Vagina (tissue), 2 donors: ENCODE measurements at regions not wholly inside any gene's neighbourhood (a gene's known extent, or its start where the extent isn't known, plus 50 kb on each side); places are given as distances from the start of the nearest gene placed in this dataset.
A peak's percentile ranks its signal among the peaks of the same experiment; 100 is the strongest.

Experiments used
- DNase-seq, 2 donors: peaks; one replicate each; pipeline ENCODE4 v3.0.0-alpha.2; 2017; ENCODE audit errors: extremely low spot score in 2 of 2
- H3K27ac ChIP-seq: fragments of 200-600 bp; sonication (generic); one replicate; pipeline ENCODE4 v1.5.1; 2019
- H3K27me3 ChIP-seq: fragments of 200-600 bp; sonication (generic); one replicate; pipeline ENCODE4 v1.5.1; 2019
- H3K36me3 ChIP-seq, 2 donors: fragments of 200-600 bp; sonication (generic); one replicate each; pipeline ENCODE4 v1.5.1; 2017 to 2019
- H3K4me1 ChIP-seq: fragments of 200-600 bp; sonication (generic); one replicate; pipeline ENCODE4 v1.5.1; 2019
- H3K4me3 ChIP-seq, 2 donors: fragments of 200-600 bp; sonication (generic); 1 replicate in 1 of 2; 2 replicates in 1 of 2; pipeline ENCODE4 v1.5.1; 2016 to 2019
- H3K9me3 ChIP-seq: fragments of 200-600 bp; sonication (generic); one replicate; pipeline ENCODE4 v1.5.1; 2019
- POLR2A ChIP-seq, 2 donors: fragments of 450-650 bp; IDR thresholded peaks; one replicate each; pipeline ENCODE4 v1.6.1; 2017; ENCODE audit warnings: antibody characterized with exemption in 2 of 2, mild to moderate bottlenecking in 2 of 2, moderate library complexity in 2 of 2
- POLR2AphosphoS5 ChIP-seq, 2 donors: sonication (generic); formaldehyde crosslinking; IDR thresholded peaks; one replicate each; pipeline ENCODE4 v1.9.0; 2017; ENCODE audit warnings: antibody characterized with exemption in 2 of 2, mild to moderate bottlenecking in 2 of 2, low read depth in 1 of 2; ENCODE audit not compliant: insufficient read depth in 1 of 2
- intact Hi-C: fragments of 100-400 bp; cut with DNase I; formaldehyde crosslinking; loops from one replicate; pipeline ENCODE4 v1.15.1; 2023
- TF ChIP-seq, protein P1 (sequence below), 3 experiments: fragments of 450-650 bp in 2 of 3; fragments of 200-600 bp in 1 of 3; sonication (generic) in 1 of 3; IDR thresholded peaks; one replicate each; pipeline ENCODE4 v1.5.1; 2017 to 2019; ENCODE audit warnings: antibody characterized with exemption in 3 of 3, mild to moderate bottlenecking in 2 of 3, moderate library complexity in 2 of 3

DNA sequence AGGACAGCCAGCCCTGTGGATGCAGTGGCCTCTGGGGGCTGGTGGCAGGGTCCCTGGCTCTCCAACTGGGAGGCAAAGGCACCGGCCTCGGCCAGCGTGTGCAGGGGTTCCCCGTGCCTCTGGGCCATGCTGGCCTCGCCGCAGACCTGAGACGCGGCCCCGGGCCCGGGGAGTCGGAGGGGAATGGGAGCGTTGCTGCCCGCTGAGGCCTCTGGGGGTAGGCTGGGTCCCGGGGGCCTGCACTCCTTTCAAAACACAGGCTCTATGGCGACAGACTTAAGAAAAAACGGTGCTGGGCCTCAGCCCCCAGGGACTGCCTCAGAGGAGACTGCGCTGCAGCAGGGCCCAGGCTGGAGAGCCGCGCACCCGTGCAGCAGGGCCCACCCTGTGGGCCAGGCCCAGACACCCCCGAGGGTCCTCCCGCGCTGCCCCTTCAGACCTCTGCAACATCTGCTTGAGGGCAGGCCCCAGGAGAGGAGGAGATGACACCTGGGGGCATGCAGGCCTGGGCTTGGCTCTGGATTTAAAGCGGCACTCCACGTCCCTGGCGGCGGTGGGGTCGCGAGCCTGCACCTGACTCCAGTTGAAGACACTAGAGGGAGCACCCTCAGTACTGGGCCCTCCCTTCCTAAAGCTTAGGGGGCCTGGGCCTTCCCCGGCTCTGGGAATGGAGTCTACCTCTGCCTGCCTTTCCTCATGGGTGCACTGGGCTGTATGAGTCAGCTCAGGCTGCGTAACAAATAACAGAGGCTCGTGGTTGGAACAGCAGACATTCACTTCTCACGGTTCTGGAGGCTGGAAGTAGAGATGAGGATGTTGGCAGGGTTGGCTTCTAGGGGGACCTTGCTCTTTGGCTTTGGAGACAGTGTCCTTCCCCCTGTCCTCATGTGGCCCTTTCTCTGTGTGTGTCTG lies 117.4 kb upstream of the RPS6KA2 start:
- DNase-seq, result peak in 1 of 2 donors; percentile 79
- Histone ChIP-seq H3K4me3 (no peak overlapping the region), H3K27ac (no peak overlapping the region), H3K27me3 (no peaks in the 10 kb centered on the region), H3K36me3 (no peaks in the 10 kb centered on the region), H3K4me1 (no peaks in the 10 kb centered on the region), H3K9me3 (no peaks in the 10 kb centered on the region)
- TF ChIP-seq POLR2A (IDR thresholded peaks at IDR 0.05), result no peak
- TF ChIP-seq POLR2AphosphoS5 (IDR thresholded peaks at IDR 0.05; ENCODE audit: insufficient read depth in 1 of 2, low read depth in 1 of 2), result no peak
- TF ChIP-seq, protein P1, sequence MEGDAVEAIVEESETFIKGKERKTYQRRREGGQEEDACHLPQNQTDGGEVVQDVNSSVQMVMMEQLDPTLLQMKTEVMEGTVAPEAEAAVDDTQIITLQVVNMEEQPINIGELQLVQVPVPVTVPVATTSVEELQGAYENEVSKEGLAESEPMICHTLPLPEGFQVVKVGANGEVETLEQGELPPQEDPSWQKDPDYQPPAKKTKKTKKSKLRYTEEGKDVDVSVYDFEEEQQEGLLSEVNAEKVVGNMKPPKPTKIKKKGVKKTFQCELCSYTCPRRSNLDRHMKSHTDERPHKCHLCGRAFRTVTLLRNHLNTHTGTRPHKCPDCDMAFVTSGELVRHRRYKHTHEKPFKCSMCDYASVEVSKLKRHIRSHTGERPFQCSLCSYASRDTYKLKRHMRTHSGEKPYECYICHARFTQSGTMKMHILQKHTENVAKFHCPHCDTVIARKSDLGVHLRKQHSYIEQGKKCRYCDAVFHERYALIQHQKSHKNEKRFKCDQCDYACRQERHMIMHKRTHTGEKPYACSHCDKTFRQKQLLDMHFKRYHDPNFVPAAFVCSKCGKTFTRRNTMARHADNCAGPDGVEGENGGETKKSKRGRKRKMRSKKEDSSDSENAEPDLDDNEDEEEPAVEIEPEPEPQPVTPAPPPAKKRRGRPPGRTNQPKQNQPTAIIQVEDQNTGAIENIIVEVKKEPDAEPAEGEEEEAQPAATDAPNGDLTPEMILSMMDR (IDR thresholded peaks at IDR 0.05), result no peak
- intact Hi-C loops, result no loop called here

DNA sequence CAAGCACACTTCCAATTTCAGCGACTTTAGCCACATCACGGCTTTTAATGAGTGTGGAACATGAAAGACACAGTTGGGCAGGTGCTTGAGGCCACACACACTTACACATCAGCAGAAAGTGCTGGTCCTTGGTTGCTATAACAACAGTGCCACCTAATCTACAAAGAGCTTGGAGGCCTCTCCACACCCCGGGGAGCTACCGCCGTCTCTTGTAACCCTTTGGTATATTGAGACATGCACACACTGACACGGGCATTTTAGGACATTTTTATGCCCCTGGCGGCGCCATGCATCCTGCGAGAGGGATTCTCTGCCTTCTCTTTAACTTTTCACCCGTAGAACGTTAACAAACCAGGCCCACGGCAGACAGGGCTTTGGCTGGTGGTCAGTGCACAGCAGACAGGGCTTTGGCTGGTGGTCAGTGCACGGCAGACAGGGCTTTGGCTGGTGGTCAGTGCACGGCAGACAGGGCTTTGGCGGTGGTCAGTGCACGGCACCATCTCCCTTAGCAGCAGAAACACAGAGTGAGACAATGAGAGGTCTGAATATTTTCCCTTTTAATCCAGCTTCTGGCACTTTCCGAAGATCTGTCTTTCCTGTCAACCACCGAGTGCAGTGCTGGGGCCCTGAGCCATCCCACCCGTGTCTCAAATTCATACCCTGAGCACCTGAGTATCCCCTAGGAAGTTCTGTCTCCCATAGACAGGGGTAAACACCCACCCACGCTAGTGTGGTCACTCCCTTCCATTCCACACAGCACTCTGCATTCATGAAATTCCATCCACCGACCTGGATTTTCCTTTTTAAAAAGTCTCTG lies 116.6 kb upstream of the RPS6KA2 start:
- Histone ChIP-seq H3K27ac (no peak overlapping the region), H3K4me1 (no peaks in the 10 kb centered on the region), H3K9me3 (no peaks in the 10 kb centered on the region), H3K27me3 (no peaks in the 10 kb centered on the region), H3K4me3 (no peak overlapping the region), H3K36me3 (no peaks in the 10 kb centered on the region)
- intact Hi-C loops, result no loop called here
- DNase-seq, result peak in 1 of 2 donors; percentile 77
- TF ChIP-seq, protein P1 (IDR thresholded peaks at IDR 0.05), result no peak
- no peak for TF ChIP-seq POLR2A (IDR thresholded peaks at IDR 0.05)
- TF ChIP-seq POLR2AphosphoS5 (IDR thresholded peaks at IDR 0.05; ENCODE audit: insufficient read depth in 1 of 2, low read depth in 1 of 2), result no peak

DNA sequence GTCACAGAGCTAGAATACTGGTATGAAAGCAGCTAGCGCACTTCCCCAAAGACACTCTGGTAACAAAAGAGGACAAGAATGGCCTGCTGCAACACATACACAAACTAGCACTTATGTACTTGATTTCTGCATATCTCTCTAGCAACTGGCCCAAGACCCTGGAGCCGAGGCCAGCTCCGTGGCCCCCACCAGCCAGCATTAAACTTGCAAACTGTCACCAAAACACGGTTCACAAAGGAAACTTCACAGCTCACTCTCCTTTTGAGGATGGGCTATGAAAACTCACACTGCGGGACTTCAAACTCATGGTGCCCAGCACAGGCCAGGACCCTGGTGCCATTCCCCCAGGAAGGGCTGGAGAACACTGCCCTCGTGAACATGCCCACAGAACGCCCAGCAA lies 115.9 kb upstream of the RPS6KA2 start:
- no peaks in the 10 kb centered on the region for H3K4me1 ChIP-seq
- peak in 1 of 2 donors; percentile 58 for DNase-seq
- no peaks in the 10 kb centered on the region for H3K9me3 ChIP-seq
- no peaks in the 10 kb centered on the region for H3K36me3 ChIP-seq
- no peak overlapping the region for H3K27ac ChIP-seq
- no peak overlapping the region for H3K4me3 ChIP-seq
- intact Hi-C loops, result no loop called here
- H3K27me3 ChIP-seq, result no peaks in the 10 kb centered on the region
- TF ChIP-seq, protein P1 (IDR thresholded peaks at IDR 0.05), result no peak
- TF ChIP-seq POLR2AphosphoS5 (IDR thresholded peaks at IDR 0.05; ENCODE audit: insufficient read depth in 1 of 2, low read depth in 1 of 2), result no peak
- no peak for TF ChIP-seq POLR2A (IDR thresholded peaks at IDR 0.05)

DNA sequence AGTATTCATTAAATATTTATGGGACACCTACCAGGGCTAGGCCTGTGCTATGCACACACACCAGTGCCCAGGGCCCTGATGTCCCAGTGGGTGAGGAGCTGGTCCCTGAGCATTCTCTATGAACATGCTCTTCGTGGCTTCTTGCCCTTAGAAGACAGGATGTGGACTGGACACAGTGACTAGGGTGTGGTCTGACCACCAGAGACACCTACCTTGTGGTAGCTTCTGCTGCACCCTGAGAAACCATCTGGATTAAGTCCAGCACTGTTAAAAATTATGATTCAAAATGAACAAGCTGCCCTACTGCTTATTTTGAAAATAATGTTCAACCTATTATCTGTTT lies 112.9 kb upstream of the RPS6KA2 start:
- TF ChIP-seq, protein P1 (IDR thresholded peaks at IDR 0.05), result no peak
- TF ChIP-seq POLR2A (IDR thresholded peaks at IDR 0.05), result no peak
- no peak for TF ChIP-seq POLR2AphosphoS5 (IDR thresholded peaks at IDR 0.05; ENCODE audit: insufficient read depth in 1 of 2, low read depth in 1 of 2)
- no peak overlapping the region for H3K27ac ChIP-seq
- H3K4me3 ChIP-seq, result no peak overlapping the region
- no peaks in the 10 kb centered on the region for H3K36me3 ChIP-seq
- no peaks in the 10 kb centered on the region for H3K4me1 ChIP-seq
- no peaks in the 10 kb centered on the region for H3K9me3 ChIP-seq
- intact Hi-C loops, result no loop called here
- H3K27me3 ChIP-seq, result no peaks in the 10 kb centered on the region
- DNase-seq, result no peak
